ENCODE measurements at regions not wholly inside any gene's neighbourhood (a gene's known extent, or its start where the extent isn't known, plus 50 kb on each side); places are given as distances from the start of the nearest gene placed in this dataset.

- no peaks in the 10 kb centered on the region for H3K4me1 Mint-ChIP-seq
- H3K9me3 Mint-ChIP-seq: no peaks in the 10 kb centered on the region
- no peak overlapping the region for H3K4me3 Mint-ChIP-seq
- no peaks in the 10 kb centered on the region for H3K27me3 Mint-ChIP-seq
- no peak overlapping the region for H3K27ac Mint-ChIP-seq
- no peak for DNase-seq
- H3K36me3 Mint-ChIP-seq: no peaks in the 10 kb centered on the region
Observed at GRCh38 chr3:84082726-84083125, 876.1 kb upstream of the CADM2 start.

DNA sequence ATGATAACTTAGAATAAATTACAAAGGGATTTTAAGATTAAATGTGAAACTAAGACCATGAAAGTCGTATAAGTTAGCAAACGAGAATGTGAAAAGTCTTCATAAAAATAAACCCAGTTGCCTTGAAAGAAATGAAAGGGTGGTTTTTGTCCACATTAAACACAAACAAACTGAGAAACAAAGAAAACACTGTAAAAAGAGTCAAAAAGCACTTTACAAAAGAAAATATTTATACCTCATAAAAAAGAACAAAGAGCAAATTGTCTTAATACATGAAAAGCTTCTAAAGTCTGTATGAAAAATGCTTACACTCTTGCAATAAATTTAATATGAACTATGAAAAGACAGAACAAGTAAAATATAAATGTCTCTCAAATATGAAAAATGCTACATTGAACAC is 865.9 kb upstream of the CADM2 start:
- H3K36me3 Mint-ChIP-seq: no peaks in the 10 kb centered on the region
- H3K27me3 Mint-ChIP-seq: no peaks in the 10 kb centered on the region
- no peak overlapping the region for H3K4me3 Mint-ChIP-seq

DNA sequence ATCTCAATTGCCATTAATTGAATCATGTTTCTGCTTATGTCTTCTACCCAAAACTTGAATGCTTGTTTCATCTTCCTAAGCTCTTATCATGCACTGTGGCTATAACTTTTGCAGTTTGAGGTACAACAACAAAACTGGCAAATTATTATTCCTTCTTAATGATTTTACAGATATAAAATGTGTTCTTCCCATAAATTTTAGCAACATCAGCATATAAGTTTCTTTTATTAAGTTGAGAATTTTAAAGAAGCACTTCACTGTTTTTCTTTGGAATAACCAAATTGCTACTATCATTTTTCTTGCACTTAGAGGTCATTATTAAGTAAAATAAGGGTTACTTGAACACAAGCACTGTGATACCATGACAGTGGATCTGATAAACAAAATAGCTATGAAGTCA is 862.6 kb upstream of the CADM2 start:
- Mint-ChIP-seq H3K27me3 (no peaks in the 10 kb centered on the region), H3K9me3 (peaks cover 2% of the 10 kb centered on the region), H3K27ac (no peak overlapping the region), H3K4me3 (no peak overlapping the region), H3K36me3 (no peaks in the 10 kb centered on the region), H3K4me1 (no peaks in the 10 kb centered on the region)
- no peak for DNase-seq

More for the DNA sequence above, 865.9 kb upstream of the CADM2 start:
- no peaks in the 10 kb centered on the region for H3K4me1 Mint-ChIP-seq
- peaks cover 6% of the 10 kb centered on the region for H3K9me3 Mint-ChIP-seq
- no peak overlapping the region for H3K27ac Mint-ChIP-seq
- DNase-seq: no peak

- H3K4me3 Mint-ChIP-seq: no peak overlapping the region
- H3K4me1 Mint-ChIP-seq: no peaks in the 10 kb centered on the region
- no peaks in the 10 kb centered on the region for H3K27me3 Mint-ChIP-seq
- no peak for DNase-seq
- no peak overlapping the region for H3K27ac Mint-ChIP-seq
- no peaks in the 10 kb centered on the region for H3K36me3 Mint-ChIP-seq
- H3K9me3 Mint-ChIP-seq: peaks cover 3% of the 10 kb centered on the region
Observed at GRCh38 chr3:84100861-84101260, 857.9 kb upstream of the CADM2 start.

DNA sequence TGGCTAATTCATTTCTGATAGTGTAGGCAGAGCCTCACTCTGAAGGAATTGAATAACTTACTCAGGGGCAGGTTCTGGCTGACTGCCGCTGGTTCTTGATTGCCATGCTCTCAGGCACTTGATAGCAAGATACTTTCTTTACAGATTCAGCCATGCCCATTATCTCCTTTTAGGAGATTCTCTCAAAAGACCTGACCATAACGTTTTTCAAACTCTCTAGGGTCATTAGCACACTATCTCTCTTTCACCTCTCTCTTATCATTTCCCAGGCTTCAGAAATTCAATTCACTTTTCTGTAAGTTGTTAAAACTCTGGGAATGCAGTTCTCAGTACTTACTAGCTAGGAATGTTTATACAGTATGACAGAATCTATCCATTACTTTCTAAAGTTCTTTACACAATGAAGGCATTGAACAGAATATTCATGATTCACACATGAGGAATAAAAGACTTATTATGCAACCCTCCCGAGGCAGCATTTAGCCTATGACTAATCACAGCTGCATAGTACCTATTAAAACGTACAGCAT is 850.3 kb upstream of the CADM2 start:
- Mint-ChIP-seq H3K27me3 (no peaks in the 10 kb centered on the region), H3K4me1 (no peaks in the 10 kb centered on the region), H3K4me3 (no peak overlapping the region), H3K27ac (no peak overlapping the region), H3K9me3 (peaks cover 6% of the 10 kb centered on the region), H3K36me3 (no peaks in the 10 kb centered on the region)
- no peak for DNase-seq

DNA sequence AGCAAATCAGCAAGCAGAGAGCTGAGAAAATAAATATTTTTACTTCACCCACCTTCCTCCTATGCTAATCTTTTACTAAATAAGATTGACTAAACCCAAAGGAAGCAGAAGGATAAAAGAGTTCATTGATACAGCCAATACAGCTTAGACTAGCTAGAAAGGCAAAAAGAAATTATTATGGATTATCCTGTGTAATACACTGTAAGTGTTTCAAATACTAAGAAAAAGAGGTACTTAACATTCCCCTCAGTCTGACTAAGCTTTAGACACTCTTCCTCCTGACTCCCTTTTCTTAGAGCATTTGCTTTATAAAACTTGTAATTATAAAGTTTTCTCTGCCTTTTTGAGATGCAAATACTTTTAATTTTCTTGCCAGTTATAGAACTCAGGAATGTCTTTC is 848.9 kb upstream of the CADM2 start:
- no peaks in the 10 kb centered on the region for H3K4me1 Mint-ChIP-seq
- no peaks in the 10 kb centered on the region for H3K27me3 Mint-ChIP-seq
- DNase-seq: no peak
- H3K9me3 Mint-ChIP-seq: peaks cover 6% of the 10 kb centered on the region
- H3K4me3 Mint-ChIP-seq: no peak overlapping the region
- H3K36me3 Mint-ChIP-seq: no peaks in the 10 kb centered on the region
- H3K27ac Mint-ChIP-seq: no peak overlapping the region

GRCh38 chr3:84110787-84111186 is 848.0 kb upstream of the CADM2 start:
- Mint-ChIP-seq H3K27me3 (no peaks in the 10 kb centered on the region), H3K27ac (no peak overlapping the region), H3K4me3 (no peak overlapping the region), H3K36me3 (no peaks in the 10 kb centered on the region), H3K4me1 (no peaks in the 10 kb centered on the region), H3K9me3 (peaks cover 4% of the 10 kb centered on the region)
- no peak for DNase-seq

DNA sequence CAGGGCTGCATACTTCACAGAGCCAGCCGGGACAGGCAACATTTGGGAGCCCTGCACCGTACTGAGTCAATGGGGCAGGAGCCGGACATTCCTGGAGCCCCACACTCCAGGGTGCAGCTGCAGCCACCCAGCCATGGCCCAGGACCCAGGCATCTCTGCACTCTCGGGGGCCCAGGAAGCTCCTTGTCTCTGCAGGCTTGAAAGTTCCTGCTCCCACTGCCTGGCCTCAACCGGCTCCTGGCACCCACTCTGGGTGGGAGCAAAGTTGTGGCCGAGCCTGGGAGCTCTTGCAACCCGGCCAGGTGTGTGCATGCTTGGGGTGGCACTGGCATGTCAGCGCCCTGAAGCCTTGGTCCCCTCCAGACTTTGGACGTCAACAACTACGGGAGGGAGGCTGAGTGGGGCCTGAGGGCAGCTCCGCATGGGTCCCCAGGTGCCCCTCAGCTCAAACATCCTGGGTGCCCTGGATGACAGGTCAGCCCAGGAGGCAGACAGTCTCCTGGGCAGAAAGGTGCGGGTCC is 833.5 kb upstream of the CADM2 start:
- Mint-ChIP-seq H3K4me1 (no peaks in the 10 kb centered on the region), H3K27me3 (no peaks in the 10 kb centered on the region), H3K36me3 (no peaks in the 10 kb centered on the region), H3K4me3 (no peak overlapping the region), H3K27ac (no peak overlapping the region), H3K9me3 (peaks cover 8% of the 10 kb centered on the region)
- no peak for DNase-seq

GRCh38 chr3:84125760-84126159 is 833.0 kb upstream of the CADM2 start:
- Mint-ChIP-seq H3K27ac (no peak overlapping the region), H3K9me3 (peaks cover 8% of the 10 kb centered on the region)

DNA sequence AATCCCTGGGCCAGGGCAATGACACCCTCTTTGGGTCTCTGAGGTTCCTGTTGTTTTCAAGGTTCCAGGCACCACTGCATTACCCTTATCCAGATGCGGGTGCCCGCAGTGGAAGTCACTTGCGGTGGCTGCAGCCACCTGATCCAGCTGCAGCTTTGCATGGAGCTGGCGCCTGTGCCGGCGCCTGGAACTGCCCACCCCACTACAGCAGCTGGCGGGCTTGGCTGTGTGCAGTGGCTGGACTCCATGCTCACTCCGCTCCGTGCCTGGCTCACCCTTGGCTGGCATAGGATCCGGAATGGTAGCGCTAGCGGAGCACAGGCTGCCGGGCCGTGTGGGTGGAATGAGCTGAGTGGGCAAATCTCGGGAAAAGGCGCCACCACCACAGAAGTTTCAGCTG is 832.6 kb upstream of the CADM2 start:
- Mint-ChIP-seq H3K9me3 (peaks cover 8% of the 10 kb centered on the region), H3K27me3 (no peaks in the 10 kb centered on the region), H3K4me3 (no peak overlapping the region), H3K27ac (no peak overlapping the region), H3K4me1 (no peaks in the 10 kb centered on the region), H3K36me3 (no peaks in the 10 kb centered on the region)
- no peak for DNase-seq

More at GRCh38 chr3:84125760-84126159, 833.0 kb upstream of the CADM2 start:
- Mint-ChIP-seq H3K4me3 (no peak overlapping the region), H3K4me1 (no peaks in the 10 kb centered on the region), H3K36me3 (no peaks in the 10 kb centered on the region), H3K27me3 (no peaks in the 10 kb centered on the region)
- DNase-seq: no peak

DNA sequence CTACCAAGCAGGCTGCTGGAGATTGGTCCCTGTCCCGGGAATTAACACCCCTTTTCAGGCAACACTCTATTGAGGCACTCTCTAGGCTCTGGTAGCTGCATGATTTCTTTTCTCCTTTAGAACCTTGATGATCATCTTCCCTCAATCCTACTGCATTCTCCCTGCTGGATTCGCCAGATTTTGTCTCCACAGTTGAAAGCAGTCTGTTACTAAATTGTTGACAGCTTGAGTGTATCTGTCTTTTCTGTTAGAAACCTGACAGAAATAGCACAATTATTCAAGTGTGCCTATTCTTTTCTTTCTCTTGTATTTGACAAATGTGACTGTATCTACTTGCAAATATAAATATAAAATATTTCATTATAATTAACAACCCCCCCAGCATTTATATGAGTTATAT is 830.8 kb upstream of the CADM2 start:
- Mint-ChIP-seq H3K27me3 (no peaks in the 10 kb centered on the region), H3K27ac (no peak overlapping the region), H3K4me3 (no peak overlapping the region), H3K9me3 (peaks cover 10% of the 10 kb centered on the region), H3K4me1 (no peaks in the 10 kb centered on the region), H3K36me3 (no peaks in the 10 kb centered on the region)
- no peak for DNase-seq

DNA sequence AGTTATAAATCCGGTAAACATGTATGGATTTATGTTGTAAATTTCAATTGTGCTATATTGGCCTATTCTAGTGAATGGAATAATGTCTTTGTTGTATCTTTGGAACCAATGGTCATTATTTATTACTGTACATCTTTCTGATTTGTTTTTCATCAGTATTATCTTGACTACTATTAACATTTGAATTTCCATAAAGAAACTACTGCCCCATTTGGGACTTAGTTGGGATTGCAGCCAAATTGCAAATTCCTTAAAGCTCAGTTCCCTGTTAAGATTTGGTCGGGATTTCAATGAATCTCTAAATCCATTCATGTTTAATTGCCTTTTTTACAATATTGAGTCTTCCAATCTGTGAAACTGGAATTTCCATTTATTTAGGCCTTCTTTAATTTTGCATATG is 822.4 kb upstream of the CADM2 start:
- no peaks in the 10 kb centered on the region for H3K4me1 Mint-ChIP-seq
- H3K9me3 Mint-ChIP-seq: peaks cover 3% of the 10 kb centered on the region
- H3K4me3 Mint-ChIP-seq: no peak overlapping the region
- DNase-seq: no peak
- no peak overlapping the region for H3K27ac Mint-ChIP-seq
- no peaks in the 10 kb centered on the region for H3K36me3 Mint-ChIP-seq
- H3K27me3 Mint-ChIP-seq: no peaks in the 10 kb centered on the region

- Mint-ChIP-seq H3K27ac (no peak overlapping the region), H3K9me3 (peaks cover 6% of the 10 kb centered on the region), H3K36me3 (no peaks in the 10 kb centered on the region), H3K27me3 (no peaks in the 10 kb centered on the region), H3K4me3 (no peak overlapping the region), H3K4me1 (no peaks in the 10 kb centered on the region)
- DNase-seq: no peak
Observed at GRCh38 chr3:84140631-84141030, 818.2 kb upstream of the CADM2 start.

DNA sequence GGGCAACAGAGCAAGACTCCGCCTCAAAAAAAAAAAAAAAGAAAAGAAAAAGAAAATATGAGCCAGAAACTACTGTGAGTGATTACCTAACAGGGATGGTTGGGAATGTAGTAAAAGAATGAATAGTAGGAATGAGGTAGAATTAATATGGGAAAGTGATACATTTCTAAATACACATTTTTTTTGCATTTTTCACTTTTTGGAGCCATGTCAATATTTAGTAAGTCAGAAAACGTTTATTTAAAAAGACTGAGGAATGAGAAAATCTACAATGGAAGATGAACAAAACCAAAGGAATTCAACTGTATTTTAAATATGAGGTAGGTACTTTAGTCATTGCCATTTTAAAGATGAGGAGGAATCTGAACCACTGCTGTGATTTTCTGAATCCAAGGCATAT is 817.2 kb upstream of the CADM2 start:
- no peaks in the 10 kb centered on the region for H3K36me3 Mint-ChIP-seq
- no peaks in the 10 kb centered on the region for H3K27me3 Mint-ChIP-seq
- no peaks in the 10 kb centered on the region for H3K4me1 Mint-ChIP-seq
- peaks cover 6% of the 10 kb centered on the region for H3K9me3 Mint-ChIP-seq
- DNase-seq: no peak
- no peak overlapping the region for H3K27ac Mint-ChIP-seq
- no peak overlapping the region for H3K4me3 Mint-ChIP-seq

- Mint-ChIP-seq H3K36me3 (no peaks in the 10 kb centered on the region), H3K27ac (no peak overlapping the region), H3K4me1 (no peaks in the 10 kb centered on the region), H3K9me3 (peaks cover 11% of the 10 kb centered on the region), H3K4me3 (no peak overlapping the region), H3K27me3 (no peaks in the 10 kb centered on the region)
- DNase-seq: no peak
Observed at GRCh38 chr3:84165328-84165727, 793.5 kb upstream of the CADM2 start.

GRCh38 chr3:84175449-84175848 is 783.3 kb upstream of the CADM2 start:
- no peaks in the 10 kb centered on the region for H3K36me3 Mint-ChIP-seq
- H3K4me1 Mint-ChIP-seq: no peaks in the 10 kb centered on the region
- H3K27ac Mint-ChIP-seq: no peak overlapping the region
- no peaks in the 10 kb centered on the region for H3K27me3 Mint-ChIP-seq
- H3K9me3 Mint-ChIP-seq: peaks cover 12% of the 10 kb centered on the region
- no peak overlapping the region for H3K4me3 Mint-ChIP-seq
- no peak for DNase-seq
